ENCODE measurements at regions not wholly inside any gene's neighbourhood (a gene's known extent, or its start where the extent isn't known, plus 50 kb on each side); places are given as distances from the start of the nearest gene placed in this dataset.

DNA sequence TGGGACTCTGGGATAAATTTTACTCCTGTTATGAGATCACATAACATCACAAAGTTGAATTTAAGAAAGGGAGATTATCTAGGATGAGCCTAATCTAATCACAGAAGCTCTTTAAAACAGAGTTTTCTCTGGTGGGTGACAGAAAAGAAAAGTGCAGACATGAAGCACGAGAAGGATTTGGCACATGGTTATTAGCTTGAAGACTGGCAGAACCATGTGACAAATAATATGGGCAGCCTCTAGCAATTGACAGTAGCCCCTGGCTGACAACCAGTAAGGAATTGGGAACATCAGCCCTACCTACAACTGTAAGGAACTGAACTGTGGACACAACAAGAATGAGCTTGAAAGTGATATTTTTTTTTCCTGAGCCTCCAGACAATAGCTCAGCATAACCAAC, 243.1 kb downstream of the HTR1A start:
- TF ChIP-seq ZNF274 (IDR thresholded peaks at IDR 0.05; ENCODE audit: borderline replicate concordance, extremely low read depth, low read length) (no peak), POLR2A (IDR thresholded peaks at IDR 0.05; ENCODE audit: control extremely low read depth in 1 of 2, low read depth in 2 of 2, low read length in 2 of 2) (no peak), EZH2 (IDR thresholded peaks at IDR 0.05; ENCODE audit: low read depth, low read length, severe bottlenecking) (no peak), SIRT6 (IDR thresholded peaks at IDR 0.05; ENCODE audit: low read length) (no peak), SIN3A (conservative IDR thresholded peaks at IDR 0.05 in 1 of 2, IDR thresholded peaks at IDR 0.05 in 1 of 2; ENCODE audit: low read depth in 1 of 2, low read length in 2 of 2) (no peak), SRF (IDR thresholded peaks at IDR 0.05; ENCODE audit: low read depth, low read length) (no peak), POLR2AphosphoS5 (IDR thresholded peaks at IDR 0.05; ENCODE audit: low read depth, low read length) (no peak), BACH1 (IDR thresholded peaks at IDR 0.05; ENCODE audit: low read length) (no peak), SUZ12 (IDR thresholded peaks at IDR 0.05; ENCODE audit: low read length) (no peak), BRCA1 (IDR thresholded peaks at IDR 0.05; ENCODE audit: low read depth, low read length) (no peak), CEBPB (IDR thresholded peaks at IDR 0.05; ENCODE audit: low read depth, low read length) (no peak), JUND (IDR thresholded peaks at IDR 0.05; ENCODE audit: low read length) (no peak)
- TF ChIP-seq, protein P1, sequence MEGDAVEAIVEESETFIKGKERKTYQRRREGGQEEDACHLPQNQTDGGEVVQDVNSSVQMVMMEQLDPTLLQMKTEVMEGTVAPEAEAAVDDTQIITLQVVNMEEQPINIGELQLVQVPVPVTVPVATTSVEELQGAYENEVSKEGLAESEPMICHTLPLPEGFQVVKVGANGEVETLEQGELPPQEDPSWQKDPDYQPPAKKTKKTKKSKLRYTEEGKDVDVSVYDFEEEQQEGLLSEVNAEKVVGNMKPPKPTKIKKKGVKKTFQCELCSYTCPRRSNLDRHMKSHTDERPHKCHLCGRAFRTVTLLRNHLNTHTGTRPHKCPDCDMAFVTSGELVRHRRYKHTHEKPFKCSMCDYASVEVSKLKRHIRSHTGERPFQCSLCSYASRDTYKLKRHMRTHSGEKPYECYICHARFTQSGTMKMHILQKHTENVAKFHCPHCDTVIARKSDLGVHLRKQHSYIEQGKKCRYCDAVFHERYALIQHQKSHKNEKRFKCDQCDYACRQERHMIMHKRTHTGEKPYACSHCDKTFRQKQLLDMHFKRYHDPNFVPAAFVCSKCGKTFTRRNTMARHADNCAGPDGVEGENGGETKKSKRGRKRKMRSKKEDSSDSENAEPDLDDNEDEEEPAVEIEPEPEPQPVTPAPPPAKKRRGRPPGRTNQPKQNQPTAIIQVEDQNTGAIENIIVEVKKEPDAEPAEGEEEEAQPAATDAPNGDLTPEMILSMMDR (IDR thresholded peaks at IDR 0.05; ENCODE audit: control extremely low read depth in 1 of 3, insufficient read depth in 1 of 3, low read depth in 1 of 3, low read length in 3 of 3): no peak
- TF ChIP-seq, protein P2, sequence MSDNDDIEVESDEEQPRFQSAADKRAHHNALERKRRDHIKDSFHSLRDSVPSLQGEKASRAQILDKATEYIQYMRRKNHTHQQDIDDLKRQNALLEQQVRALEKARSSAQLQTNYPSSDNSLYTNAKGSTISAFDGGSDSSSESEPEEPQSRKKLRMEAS (IDR thresholded peaks at IDR 0.05): no peak

All from H1 (cell line).